Gastrocnemius medialis (tissue), 4 donors: ENCODE measurements at regions not wholly inside any gene's neighbourhood (a gene's known extent, or its start where the extent isn't known, plus 50 kb on each side); places are given as distances from the start of the nearest gene placed in this dataset.

ENCODE experiments used
- ATAC-seq, 2 donors: fragments of 150-250 bp; one replicate each; pipeline ENCODE4 v1.9.1; 2016
- DNase-seq, 2 donors: peaks; one replicate each; pipeline ENCODE4 v3.0.0-alpha.2; 2019
- H3K27ac ChIP-seq, 4 donors: fragments of 200-600 bp; sonication (generic); 1 replicate in 1 of 4; 2 replicates in 3 of 4; pipeline ENCODE4 v1.5.1; 2016 to 2018; ENCODE audit warnings: mild to moderate bottlenecking in 2 of 4, moderate library complexity in 1 of 4
- H3K27me3 ChIP-seq, 3 donors: fragments of 200-600 bp; sonication (generic) in 2 of 3; 1 replicate in 1 of 3; 2 replicates in 2 of 3; pipeline versions ENCODE4 v1.5.1 to v1.6.0; 2016 to 2019; ENCODE audit warnings: mild to moderate bottlenecking in 1 of 3, moderate library complexity in 1 of 3
- H3K36me3 ChIP-seq, 2 donors: fragments of 200-600 bp; sonication (generic) in 1 of 2; one replicate each; pipeline ENCODE4 v1.5.1; 2017 to 2018
- H3K4me1 ChIP-seq, 2 donors: fragments of 200-600 bp; sonication (generic) in 1 of 2; one replicate each; pipeline ENCODE4 v1.5.1; 2016 to 2017; ENCODE audit warnings: mild to moderate bottlenecking in 2 of 2
- H3K4me3 ChIP-seq, 4 donors: fragments of 200-600 bp; sonication (generic) in 3 of 4; 1 replicate in 1 of 4; 2 replicates in 3 of 4; pipeline ENCODE4 v1.5.1; 2016 to 2019; ENCODE audit warnings: mild to moderate bottlenecking in 2 of 4
- H3K9me3 ChIP-seq, 3 donors: fragments of 200-600 bp; sonication (generic) in 2 of 3; 1 replicate in 1 of 3; 2 replicates in 2 of 3; pipeline ENCODE4 v1.5.1; 2016 to 2019
- POLR2A ChIP-seq, 2 donors: fragments of 450-650 bp; IDR thresholded peaks; one replicate each; pipeline ENCODE4 v1.6.1; 2017; ENCODE audit warnings: antibody characterized with exemption in 2 of 2, mild to moderate bottlenecking in 2 of 2, moderate library complexity in 2 of 2
- in situ Hi-C, 4 donors: fragments of 200-750 bp; cut with MboI; loops; one replicate each; pipeline versions ENCODE4 v1.15.0 to v1.8.0; 2017; ENCODE audit warnings: low sequenced_read_pairs in 4 of 4
- intact Hi-C: fragments of 100-400 bp; cut with DNase I; formaldehyde crosslinking; loops from one replicate; pipeline ENCODE4 v1.15.1; 2023; ENCODE audit warnings: low total_unique reads
- TF ChIP-seq, protein P1 (sequence below), 5 experiments: fragments of 450-650 bp in 3 of 5; fragments of 200-600 bp in 2 of 5; sonication (generic) in 2 of 5; IDR thresholded peaks in 4 of 5; conservative IDR thresholded peaks in 1 of 5; 1 replicate in 4 of 5; 2 replicates in 1 of 5; pipeline ENCODE4 v1.5.1; 2016 to 2019; ENCODE audit warnings: antibody characterized with exemption in 5 of 5, mild to moderate bottlenecking in 3 of 5, moderate library complexity in 3 of 5

DNA sequence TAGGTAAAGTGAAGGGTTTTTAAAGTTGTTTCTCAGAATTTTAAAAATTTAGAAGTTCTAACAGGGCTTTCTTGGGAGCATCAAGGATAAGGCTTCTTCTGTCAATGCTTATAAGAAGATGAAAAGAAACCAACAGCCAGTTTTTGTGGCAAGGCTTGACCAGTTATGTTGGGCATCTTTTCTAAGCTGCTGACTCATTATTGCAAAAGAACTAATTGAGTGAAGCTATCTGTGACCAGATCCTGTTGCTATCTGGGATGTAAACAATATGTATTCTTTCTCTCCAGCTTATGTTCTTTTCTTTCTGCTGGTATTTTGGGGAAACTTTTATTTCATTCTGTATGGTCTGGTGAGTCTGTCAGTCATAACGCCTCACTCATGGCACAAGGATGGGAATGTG is 643.8 kb downstream of the HDGFL1 start:
- TF ChIP-seq, protein P1, sequence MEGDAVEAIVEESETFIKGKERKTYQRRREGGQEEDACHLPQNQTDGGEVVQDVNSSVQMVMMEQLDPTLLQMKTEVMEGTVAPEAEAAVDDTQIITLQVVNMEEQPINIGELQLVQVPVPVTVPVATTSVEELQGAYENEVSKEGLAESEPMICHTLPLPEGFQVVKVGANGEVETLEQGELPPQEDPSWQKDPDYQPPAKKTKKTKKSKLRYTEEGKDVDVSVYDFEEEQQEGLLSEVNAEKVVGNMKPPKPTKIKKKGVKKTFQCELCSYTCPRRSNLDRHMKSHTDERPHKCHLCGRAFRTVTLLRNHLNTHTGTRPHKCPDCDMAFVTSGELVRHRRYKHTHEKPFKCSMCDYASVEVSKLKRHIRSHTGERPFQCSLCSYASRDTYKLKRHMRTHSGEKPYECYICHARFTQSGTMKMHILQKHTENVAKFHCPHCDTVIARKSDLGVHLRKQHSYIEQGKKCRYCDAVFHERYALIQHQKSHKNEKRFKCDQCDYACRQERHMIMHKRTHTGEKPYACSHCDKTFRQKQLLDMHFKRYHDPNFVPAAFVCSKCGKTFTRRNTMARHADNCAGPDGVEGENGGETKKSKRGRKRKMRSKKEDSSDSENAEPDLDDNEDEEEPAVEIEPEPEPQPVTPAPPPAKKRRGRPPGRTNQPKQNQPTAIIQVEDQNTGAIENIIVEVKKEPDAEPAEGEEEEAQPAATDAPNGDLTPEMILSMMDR (IDR thresholded peaks at IDR 0.05 in 4 of 5, conservative IDR thresholded peaks at IDR 0.05 in 1 of 5) = no peak
- TF ChIP-seq POLR2A (IDR thresholded peaks at IDR 0.05) = no peak
- Histone ChIP-seq H3K9me3 (no peaks in the 10 kb centered on the region), H3K4me1 (no peaks in the 10 kb centered on the region), H3K4me3 (no peak overlapping the region), H3K27ac (no peak overlapping the region), H3K27me3 (no peaks in the 10 kb centered on the region), H3K36me3 (no peaks in the 10 kb centered on the region)
- intact Hi-C loops (no loop called here), in situ Hi-C loops (no loop called here)
- DNase-seq (no peak), ATAC-seq (no peak)

DNA sequence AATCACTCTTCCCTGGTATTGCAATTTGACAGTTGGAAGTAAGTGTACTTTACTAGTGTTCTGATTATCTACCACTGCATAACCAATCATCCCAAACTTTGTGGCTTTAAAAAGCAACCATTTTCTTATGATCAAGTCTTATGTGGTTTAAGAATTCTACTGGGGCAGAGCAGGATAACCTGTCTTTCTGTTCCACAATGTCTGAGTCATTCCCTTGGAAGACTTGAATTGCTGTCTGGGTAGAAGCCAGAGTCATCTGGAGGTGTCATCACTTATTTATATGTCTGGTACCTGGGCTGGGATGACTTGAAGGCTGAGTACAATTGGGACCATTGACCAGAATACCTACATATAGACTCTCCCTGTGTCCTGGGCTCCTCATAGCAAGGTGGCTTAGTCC is 644.3 kb downstream of the HDGFL1 start:
- Histone ChIP-seq H3K27me3 (no peaks in the 10 kb centered on the region), H3K36me3 (no peaks in the 10 kb centered on the region), H3K9me3 (no peaks in the 10 kb centered on the region), H3K27ac (no peak overlapping the region), H3K4me3 (no peak overlapping the region), H3K4me1 (no peaks in the 10 kb centered on the region)
- intact Hi-C loops (no loop called here), in situ Hi-C loops (no loop called here)
- no peak for DNase-seq
- ATAC-seq = no peak
- TF ChIP-seq POLR2A (IDR thresholded peaks at IDR 0.05) = no peak
- TF ChIP-seq, protein P1 (IDR thresholded peaks at IDR 0.05 in 4 of 5, conservative IDR thresholded peaks at IDR 0.05 in 1 of 5) = no peak

DNA sequence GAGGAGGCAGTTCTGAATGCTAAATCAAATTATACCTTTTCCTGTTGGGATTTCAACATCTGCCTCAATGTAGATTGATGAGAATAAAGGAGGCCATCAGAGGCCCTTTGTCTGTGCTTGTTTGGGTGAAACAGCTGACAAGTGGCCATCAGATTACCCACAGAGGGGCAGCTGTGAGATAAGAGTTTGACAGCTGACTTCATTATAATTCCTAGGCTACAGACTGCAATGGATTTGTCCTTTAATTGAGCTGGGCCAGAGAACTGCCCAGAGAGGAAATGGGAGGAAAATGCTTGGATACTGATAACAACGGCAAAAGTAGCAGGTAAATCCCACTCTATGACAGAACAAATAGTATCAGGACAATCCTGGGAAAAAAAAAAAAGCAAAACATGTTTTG is 649.4 kb downstream of the HDGFL1 start:
- DNase-seq (no peak), ATAC-seq (no peak)
- in situ Hi-C loops (no loop called here), intact Hi-C loops (no loop called here)
- Histone ChIP-seq H3K27ac (no peak overlapping the region), H3K9me3 (no peaks in the 10 kb centered on the region), H3K4me1 (no peaks in the 10 kb centered on the region), H3K4me3 (no peak overlapping the region), H3K36me3 (no peaks in the 10 kb centered on the region), H3K27me3 (no peaks in the 10 kb centered on the region)
- TF ChIP-seq, protein P1 (IDR thresholded peaks at IDR 0.05 in 4 of 5, conservative IDR thresholded peaks at IDR 0.05 in 1 of 5) = no peak
- no peak for TF ChIP-seq POLR2A (IDR thresholded peaks at IDR 0.05)

DNA sequence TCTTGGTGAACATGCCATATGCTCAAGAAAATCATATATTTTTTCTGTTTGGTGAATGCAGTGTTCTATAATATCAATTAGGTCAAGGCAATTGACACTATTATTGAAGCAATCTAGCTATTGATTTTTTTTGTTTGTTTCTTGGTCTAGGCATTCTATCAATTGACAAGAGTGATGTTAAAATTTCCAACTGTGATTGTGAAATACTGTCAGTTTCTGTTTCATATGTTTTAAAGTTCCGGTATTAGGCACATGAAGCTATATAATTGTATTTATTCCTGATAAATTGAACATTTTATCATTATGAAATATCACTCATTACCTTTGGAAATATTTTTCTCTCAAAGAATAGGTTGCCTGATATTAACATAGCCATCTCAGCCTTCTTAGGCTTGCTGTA is 653.4 kb downstream of the HDGFL1 start:
- TF ChIP-seq, protein P1 (IDR thresholded peaks at IDR 0.05 in 4 of 5, conservative IDR thresholded peaks at IDR 0.05 in 1 of 5) = no peak
- no peak for TF ChIP-seq POLR2A (IDR thresholded peaks at IDR 0.05)
- no peak for ATAC-seq

DNA sequence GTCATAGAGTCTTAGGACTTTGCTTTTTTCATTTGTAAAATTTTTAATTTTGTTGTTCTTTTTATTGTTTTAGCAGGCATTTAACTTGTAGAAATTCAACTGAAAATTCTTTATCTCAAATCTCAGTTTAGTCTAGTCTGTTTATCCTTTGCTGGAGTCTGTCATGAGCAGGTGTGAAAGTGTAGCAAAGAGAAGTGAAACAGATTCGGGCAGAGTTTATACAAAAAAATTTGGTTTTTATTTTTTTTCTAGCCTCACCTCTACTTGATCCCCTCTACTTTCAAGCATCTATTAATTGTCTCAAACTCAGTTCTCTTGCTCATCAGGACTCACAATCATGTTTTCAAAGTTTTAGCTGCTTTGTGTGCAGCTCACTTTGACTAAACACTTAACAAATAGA is 655.2 kb downstream of the HDGFL1 start:
- no peaks in the 10 kb centered on the region for H3K36me3 ChIP-seq
- H3K27me3 ChIP-seq = no peaks in the 10 kb centered on the region
- in situ Hi-C loops (no loop called here), intact Hi-C loops (no loop called here)
- no peak overlapping the region for H3K27ac ChIP-seq
- ATAC-seq = no peak
- DNase-seq = no peak
- H3K9me3 ChIP-seq = no peaks in the 10 kb centered on the region
- TF ChIP-seq POLR2A (IDR thresholded peaks at IDR 0.05) = no peak
- TF ChIP-seq, protein P1 (IDR thresholded peaks at IDR 0.05 in 4 of 5, conservative IDR thresholded peaks at IDR 0.05 in 1 of 5) = no peak
- no peaks in the 10 kb centered on the region for H3K4me1 ChIP-seq
- H3K4me3 ChIP-seq = no peak overlapping the region

More for the DNA sequence above, 653.4 kb downstream of the HDGFL1 start:
- DNase-seq = no peak
- no peak overlapping the region for H3K27ac ChIP-seq
- in situ Hi-C loops (no loop called here), intact Hi-C loops (no loop called here)
- H3K4me1 ChIP-seq = no peaks in the 10 kb centered on the region
- H3K9me3 ChIP-seq = no peaks in the 10 kb centered on the region
- H3K27me3 ChIP-seq = no peaks in the 10 kb centered on the region
- no peak overlapping the region for H3K4me3 ChIP-seq
- H3K36me3 ChIP-seq = no peaks in the 10 kb centered on the region
